HCT116 (cell line): ENCODE measurements at regions not wholly inside any gene's neighbourhood (a gene's known extent, or its start where the extent isn't known, plus 50 kb on each side); places are given as distances from the start of the nearest gene placed in this dataset.
A peak's percentile ranks its signal among the peaks of the same experiment; 100 is the strongest.

ENCODE experiments used
- ATAC-seq: fragments of 200-7000 bp; cut with Tn5 transposase; 2 replicates; pipeline ENCODE4 v1.9.1; 2020; ENCODE audit warnings: mild to moderate bottlenecking, moderate library complexity
- BruUV-seq: library from RNA; stranded (reverse); fragments of 400-500 nt; replicated peaks from 2 replicates; lab custom pipeline; 2021; lab: Mats Ljungman, UMichigan
- CTCF ChIA-PET: fragments of 300-600 bp; sonication (Branson Sonifier 250); formaldehyde crosslinking; loops from one replicate; lab custom pipeline; 2021; ENCODE audit warnings: antibody characterized with exemption; lab: Charles Lee
- POLR2A ChIA-PET: fragments of 300-600, 350-600 bp; sonication (Branson Sonifier 250); formaldehyde crosslinking; loops from one replicate; lab custom pipeline; 2021; ENCODE audit warnings: antibody characterized with exemption; lab: Charles Lee
- RAD21 ChIA-PET, 2 experiments: fragments of 300-600 bp; sonication (Branson Sonifier 250); formaldehyde crosslinking; loops; one replicate each; lab custom pipeline; 2023; ENCODE audit warnings: low total read pairs in 2 of 2; ENCODE audit not compliant: uncharacterized antibody in 2 of 2, unreplicated experiment in 2 of 2, low non-redundant PET in 1 of 2; lab: Charles Lee
- DNase-seq: peaks from one replicate; pipeline ENCODE4 v3.0.0-alpha.2; 2010; ENCODE audit warnings: low read depth, low spot score
- H2AFZ ChIP-seq: fragments of 200-600 bp; shearing (Covaris generic), sonication (generic); 2 replicates; pipeline ENCODE4 v1.6.1; 2017; ENCODE audit warnings: low read depth, mixed run types, mixed read lengths, antibody characterized with exemption, low read length; ENCODE audit not compliant: poor library complexity, severe bottlenecking
- H3K27ac ChIP-seq: 2 replicates; pipeline ENCODE4 v1.5.1; 2012; ENCODE audit warnings: low read depth, low read length
- H3K27me3 ChIP-seq: fragments of 200-600 bp; sonication (generic); 2 replicates; pipeline ENCODE4 v1.6.1; 2016; ENCODE audit warnings: mixed run types, low read length, mixed read lengths; ENCODE audit not compliant: insufficient read depth
- H3K36me3 ChIP-seq, 2 experiments: fragments of 200-500 bp in 1 of 2; fragments of 200-600 bp in 1 of 2; sonication (Bioruptor generic) in 1 of 2; sonication (generic) in 1 of 2; 2 replicates each; pipeline versions ENCODE4 v1.5.1 to v1.6.1; 2014 to 2016; ENCODE audit warnings: low read length in 2 of 2, inconsistent platforms in 1 of 2, mixed read lengths in 1 of 2, mixed run types in 1 of 2; ENCODE audit not compliant: insufficient read depth in 2 of 2, control insufficient read depth in 1 of 2
- H3K4me1 ChIP-seq, 2 experiments: fragments of 200-600 bp in 1 of 2; sonication (generic) in 1 of 2; 2 replicates each; pipeline versions ENCODE4 v1.5.1 to v1.6.1; 2012 to 2017; ENCODE audit warnings: low read length in 2 of 2, inconsistent platforms in 1 of 2, mild to moderate bottlenecking in 1 of 2, mixed read lengths in 1 of 2, mixed run types in 1 of 2, moderate library complexity in 1 of 2; ENCODE audit not compliant: insufficient read depth in 2 of 2, control insufficient read depth in 1 of 2
- H3K4me2 ChIP-seq: fragments of 200-600 bp; sonication (generic); 2 replicates; pipeline ENCODE4 v1.6.1; 2017; ENCODE audit warnings: mixed run types, low read length, mixed read lengths
- H3K4me3 ChIP-seq, 2 experiments: fragments of 200-600 bp in 1 of 2; sonication (generic) in 1 of 2; replicated peaks in 1 of 2; 2 replicates each; pipeline ENCODE4 v1.5.1; 2011 to 2016; ENCODE audit warnings: low read length in 2 of 2, control low read depth in 1 of 2, low read depth in 1 of 2, mild to moderate bottlenecking in 1 of 2, mixed read lengths in 1 of 2, mixed run types in 1 of 2
- H3K79me2 ChIP-seq: fragments of 200-600 bp; sonication (generic); 2 replicates; pipeline ENCODE4 v1.6.1; 2017; ENCODE audit warnings: mild to moderate bottlenecking, mixed run types, low read length, moderate library complexity, mixed read lengths; ENCODE audit not compliant: insufficient read depth
- H3K9ac ChIP-seq: fragments of 200-600 bp; sonication (generic); 2 replicates; pipeline ENCODE4 v1.6.1; 2016; ENCODE audit warnings: low read length, mixed read lengths
- H3K9me2 ChIP-seq: fragments of 200-600 bp; sonication (generic), shearing (Covaris generic); 2 replicates; pipeline ENCODE4 v1.6.1; 2017; ENCODE audit warnings: mixed run types, mild to moderate bottlenecking, moderate library complexity; ENCODE audit not compliant: insufficient read depth
- H3K9me3 ChIP-seq, 2 experiments: fragments of 200-500 bp in 1 of 2; fragments of 200-600 bp in 1 of 2; sonication (Bioruptor generic) in 1 of 2; sonication (generic) in 1 of 2; 2 replicates each; pipeline ENCODE4 v1.6.1; 2014 to 2017; ENCODE audit warnings: low read length in 2 of 2, mixed read lengths in 2 of 2, inconsistent platforms in 1 of 2, low read depth in 1 of 2, mild to moderate bottlenecking in 1 of 2, mixed run types in 1 of 2, moderate library complexity in 1 of 2; ENCODE audit not compliant: control insufficient read depth in 1 of 2, insufficient read depth in 1 of 2
- H4K20me1 ChIP-seq: fragments of 200-600 bp; sonication (generic), shearing (Covaris generic); 2 replicates; pipeline ENCODE4 v1.6.1; 2017; ENCODE audit warnings: mixed run types, mild to moderate bottlenecking, moderate library complexity; ENCODE audit not compliant: insufficient read depth
- EZH2phosphoT487 ChIP-seq: fragments of 200-600 bp; IDR thresholded peaks from 2 replicates; pipeline ENCODE4 v1.6.1; 2018; ENCODE audit warnings: antibody characterized with exemption, borderline replicate concordance
- POLR2A ChIP-seq: IDR thresholded peaks from 2 replicates; pipeline ENCODE4 v1.7.0; 2011; ENCODE audit warnings: borderline replicate concordance; ENCODE audit not compliant: insufficient read depth, insufficient read length; ENCODE audit errors: extremely low read depth
- POLR2AphosphoS5 ChIP-seq: IDR thresholded peaks from 2 replicates; pipeline ENCODE4 v1.6.1; 2011; ENCODE audit warnings: mild to moderate bottlenecking, low read depth, low read length, moderate library complexity
- RAD21 ChIP-seq: IDR thresholded peaks from 2 replicates; pipeline ENCODE4 v1.6.1; 2012; ENCODE audit warnings: low read depth, mild to moderate bottlenecking
- SP1 ChIP-seq: IDR thresholded peaks from 2 replicates; pipeline ENCODE4 v1.6.1; 2012; ENCODE audit warnings: low read depth
- YY1 ChIP-seq: IDR thresholded peaks from 2 replicates; pipeline ENCODE4 v1.6.1; 2011; ENCODE audit warnings: low read length, low read depth, moderate library complexity, mild to moderate bottlenecking; ENCODE audit not compliant: insufficient replicate concordance; ENCODE audit errors: extremely low read depth
- ZFX ChIP-seq: fragments of 450-650 bp; IDR thresholded peaks from 2 replicates; pipeline ENCODE4 v1.6.1; 2017
- ZNF274 ChIP-seq: fragments of 200-500 bp; sonication (Bioruptor generic); IDR thresholded peaks from 2 replicates; pipeline ENCODE4 v1.6.1; 2014; ENCODE audit warnings: mild to moderate bottlenecking, low read depth, low read length, inconsistent platforms
- intact Hi-C: fragments of 100-400 bp; cut with micrococcal nuclease; formaldehyde crosslinking; loops from 2 replicates; pipeline ENCODE4 v1.10.0; 2022
- TF ChIP-seq, protein P1 (sequence below): IDR thresholded peaks from 2 replicates; pipeline ENCODE4 v1.6.1; 2012; ENCODE audit warnings: low read depth
- TF ChIP-seq, protein P2 (sequence below): IDR thresholded peaks from 2 replicates; pipeline ENCODE4 v1.6.1; 2012

DNA sequence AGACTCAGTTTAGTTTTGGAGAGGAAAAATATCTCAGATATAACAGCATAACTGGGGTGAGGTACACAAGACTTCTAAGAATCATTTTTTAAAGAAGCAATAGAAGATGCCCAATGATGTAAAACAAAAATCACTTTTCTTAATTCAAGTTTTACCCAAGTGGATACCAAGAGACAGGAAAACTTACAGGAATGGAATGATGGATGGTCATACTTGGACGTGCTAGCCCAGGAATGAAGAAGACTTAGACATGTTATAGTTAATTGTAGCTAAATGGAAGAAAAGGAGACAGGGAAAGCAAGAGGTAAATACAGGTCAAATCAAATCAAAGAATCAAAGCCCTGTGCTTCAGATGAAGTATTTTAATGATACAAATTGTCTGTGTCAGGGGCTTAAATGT, 312.7 kb upstream of the KCNJ16 start (continued):
- no peak for TF ChIP-seq RAD21
- no peak for TF ChIP-seq ZFX
- TF ChIP-seq, protein P1, sequence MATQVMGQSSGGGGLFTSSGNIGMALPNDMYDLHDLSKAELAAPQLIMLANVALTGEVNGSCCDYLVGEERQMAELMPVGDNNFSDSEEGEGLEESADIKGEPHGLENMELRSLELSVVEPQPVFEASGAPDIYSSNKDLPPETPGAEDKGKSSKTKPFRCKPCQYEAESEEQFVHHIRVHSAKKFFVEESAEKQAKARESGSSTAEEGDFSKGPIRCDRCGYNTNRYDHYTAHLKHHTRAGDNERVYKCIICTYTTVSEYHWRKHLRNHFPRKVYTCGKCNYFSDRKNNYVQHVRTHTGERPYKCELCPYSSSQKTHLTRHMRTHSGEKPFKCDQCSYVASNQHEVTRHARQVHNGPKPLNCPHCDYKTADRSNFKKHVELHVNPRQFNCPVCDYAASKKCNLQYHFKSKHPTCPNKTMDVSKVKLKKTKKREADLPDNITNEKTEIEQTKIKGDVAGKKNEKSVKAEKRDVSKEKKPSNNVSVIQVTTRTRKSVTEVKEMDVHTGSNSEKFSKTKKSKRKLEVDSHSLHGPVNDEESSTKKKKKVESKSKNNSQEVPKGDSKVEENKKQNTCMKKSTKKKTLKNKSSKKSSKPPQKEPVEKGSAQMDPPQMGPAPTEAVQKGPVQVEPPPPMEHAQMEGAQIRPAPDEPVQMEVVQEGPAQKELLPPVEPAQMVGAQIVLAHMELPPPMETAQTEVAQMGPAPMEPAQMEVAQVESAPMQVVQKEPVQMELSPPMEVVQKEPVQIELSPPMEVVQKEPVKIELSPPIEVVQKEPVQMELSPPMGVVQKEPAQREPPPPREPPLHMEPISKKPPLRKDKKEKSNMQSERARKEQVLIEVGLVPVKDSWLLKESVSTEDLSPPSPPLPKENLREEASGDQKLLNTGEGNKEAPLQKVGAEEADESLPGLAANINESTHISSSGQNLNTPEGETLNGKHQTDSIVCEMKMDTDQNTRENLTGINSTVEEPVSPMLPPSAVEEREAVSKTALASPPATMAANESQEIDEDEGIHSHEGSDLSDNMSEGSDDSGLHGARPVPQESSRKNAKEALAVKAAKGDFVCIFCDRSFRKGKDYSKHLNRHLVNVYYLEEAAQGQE = no peak

DNA sequence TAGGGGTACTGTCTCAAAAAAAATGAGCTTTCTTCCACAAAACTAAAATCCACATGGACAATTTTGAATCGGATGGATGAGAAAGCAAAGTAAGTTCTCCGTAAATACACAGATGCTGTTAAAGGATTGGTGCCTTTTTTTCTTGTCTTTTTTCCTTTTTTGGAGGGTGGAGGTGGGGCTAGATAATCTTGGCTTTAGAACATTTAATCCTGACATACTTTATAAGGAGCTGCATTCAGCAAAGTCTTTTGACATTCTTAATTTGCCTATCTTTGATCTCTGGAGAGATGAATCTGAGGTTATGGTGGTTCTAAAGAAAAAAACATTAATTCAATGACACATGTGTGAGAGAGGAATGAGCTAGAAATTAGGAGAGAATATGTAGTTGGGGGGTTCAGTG, 312.3 kb upstream of the KCNJ16 start:
- CTCF ChIA-PET = no interaction called here
- no peaks in the 10 kb centered on the region for H3K36me3 ChIP-seq
- no peak overlapping the region for H3K9ac ChIP-seq
- intact Hi-C loops = no loop called here
- H3K4me2 ChIP-seq = peak overlapping the region; percentile 36; the same call in 1 of the 2 replicates
- RAD21 ChIA-PET = no interaction called here
- TF ChIP-seq, protein P2, sequence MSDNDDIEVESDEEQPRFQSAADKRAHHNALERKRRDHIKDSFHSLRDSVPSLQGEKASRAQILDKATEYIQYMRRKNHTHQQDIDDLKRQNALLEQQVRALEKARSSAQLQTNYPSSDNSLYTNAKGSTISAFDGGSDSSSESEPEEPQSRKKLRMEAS = no peak
- no peak for TF ChIP-seq ZNF274
- TF ChIP-seq EZH2phosphoT487 = no peak
- TF ChIP-seq YY1 = no peak
- no peak for TF ChIP-seq POLR2A
- no peak for TF ChIP-seq SP1
- no peak for TF ChIP-seq POLR2AphosphoS5
- TF ChIP-seq ZFX = no peak
- TF ChIP-seq, all 23 proteins: peak for 0
- H3K27ac ChIP-seq = no peak overlapping the region
- no peaks in the 10 kb centered on the region for H3K79me2 ChIP-seq
- no peaks in the 10 kb centered on the region for H3K9me2 ChIP-seq
- BruUV-seq = no TSS peak
- peaks cover 3 to 23% of the 10 kb centered on the region in 2 experiments; a peak in 3 of 4 replicates for H3K4me1 ChIP-seq
- H3K4me3 ChIP-seq = no peak overlapping the region
- POLR2A ChIA-PET = no interaction called here
- no peaks in the 10 kb centered on the region for H4K20me1 ChIP-seq
- DNase-seq (no peak), ATAC-seq (no peak)
- no peaks in the 10 kb centered on the region for H3K27me3 ChIP-seq
- no peak overlapping the region for H2AFZ ChIP-seq
- H3K9me3 ChIP-seq = peaks cover 0 to 4% of the 10 kb centered on the region in 2 experiments; a peak in 2 of 4 replicates
